ENCODE measurements at regions not wholly inside any gene's neighbourhood (a gene's known extent, or its start where the extent isn't known, plus 50 kb on each side); places are given as distances from the start of the nearest gene placed in this dataset.

DNA sequence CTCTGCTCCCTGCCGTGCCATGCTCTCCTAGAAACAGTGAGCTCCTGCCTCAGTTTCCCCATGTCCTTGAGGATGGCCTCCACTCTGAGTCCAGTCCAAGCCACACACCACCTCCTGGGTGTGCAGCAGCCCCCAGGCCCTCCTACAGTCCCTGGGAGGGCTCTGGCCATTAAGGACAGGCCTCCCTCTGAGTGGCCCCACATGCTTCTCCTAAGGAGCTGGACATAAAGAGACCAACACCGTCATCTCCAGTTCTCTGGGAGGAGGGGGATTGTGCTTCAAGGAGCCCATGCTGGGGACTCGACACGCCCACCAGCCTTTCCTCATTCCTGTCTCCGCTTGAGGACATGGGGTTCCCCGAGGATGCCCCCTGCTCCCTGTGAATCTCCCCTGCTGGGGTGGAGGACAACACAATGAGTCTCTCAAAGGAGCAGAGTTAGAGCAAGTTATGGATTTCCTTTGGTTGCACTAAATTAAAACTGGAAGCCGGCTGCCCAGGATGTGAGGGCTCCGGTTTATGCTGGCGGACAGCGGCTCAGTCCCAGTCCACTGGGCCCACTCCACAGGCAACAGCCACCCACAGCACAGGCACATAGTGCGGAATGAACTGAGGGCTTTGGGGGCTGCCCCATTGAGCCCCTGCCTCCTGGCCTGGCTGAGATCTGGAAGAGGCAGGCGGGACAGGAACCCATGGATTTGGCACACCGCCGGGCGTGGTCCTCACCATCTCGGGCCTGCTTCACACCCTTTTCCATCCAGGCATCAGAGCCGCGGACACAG, 165.6 kb upstream of the IQSEC1 start:
- no peak overlapping the region for H3K4me3 ChIP-seq (ENCODE audit: low read depth, low read length)
- DNase-seq (ENCODE audit: low read depth): no peak
- TF ChIP-seq CTCF (IDR thresholded peaks at IDR 0.05; ENCODE audit: control insufficient read depth, extremely low read depth, insufficient read depth): no peak

DNA sequence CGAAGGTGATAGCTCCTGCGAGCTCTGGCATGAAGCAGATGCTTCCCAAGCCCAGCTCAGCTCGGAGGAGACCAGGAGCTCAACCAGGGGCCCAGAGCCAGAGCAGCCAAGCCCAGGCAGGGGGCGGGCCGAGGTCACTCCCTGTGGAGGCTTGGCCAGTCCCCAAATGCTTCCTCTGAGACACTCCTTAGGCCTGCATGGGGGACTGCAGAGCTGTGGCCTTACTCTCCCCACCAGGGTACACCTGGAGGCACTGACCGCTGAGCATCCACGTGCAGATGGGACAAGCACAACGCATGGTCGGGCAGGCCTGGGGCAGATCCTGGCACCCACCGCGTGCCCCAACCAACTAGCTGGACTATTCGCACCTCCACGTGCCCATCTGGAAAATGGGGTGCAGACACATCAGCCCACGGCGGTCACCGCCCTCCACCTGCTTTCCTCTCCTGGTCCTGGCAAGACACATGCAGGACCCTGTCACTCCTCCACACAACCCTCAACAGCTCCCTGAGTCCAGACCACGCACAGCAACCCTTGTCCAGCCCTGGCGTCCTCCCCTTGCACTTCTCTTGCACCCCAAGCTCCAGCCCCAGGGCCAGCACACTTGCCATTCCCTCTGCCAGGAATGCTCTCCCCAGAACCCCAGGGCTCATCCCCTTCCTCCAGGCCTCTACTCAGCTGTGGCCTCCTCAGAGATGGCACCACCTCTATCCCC, 164.7 kb upstream of the IQSEC1 start:
- no peak overlapping the region for H3K4me3 ChIP-seq (ENCODE audit: low read depth, low read length)
- no peak for DNase-seq (ENCODE audit: low read depth)
- no peak for TF ChIP-seq CTCF (IDR thresholded peaks at IDR 0.05; ENCODE audit: control insufficient read depth, extremely low read depth, insufficient read depth)

DNA sequence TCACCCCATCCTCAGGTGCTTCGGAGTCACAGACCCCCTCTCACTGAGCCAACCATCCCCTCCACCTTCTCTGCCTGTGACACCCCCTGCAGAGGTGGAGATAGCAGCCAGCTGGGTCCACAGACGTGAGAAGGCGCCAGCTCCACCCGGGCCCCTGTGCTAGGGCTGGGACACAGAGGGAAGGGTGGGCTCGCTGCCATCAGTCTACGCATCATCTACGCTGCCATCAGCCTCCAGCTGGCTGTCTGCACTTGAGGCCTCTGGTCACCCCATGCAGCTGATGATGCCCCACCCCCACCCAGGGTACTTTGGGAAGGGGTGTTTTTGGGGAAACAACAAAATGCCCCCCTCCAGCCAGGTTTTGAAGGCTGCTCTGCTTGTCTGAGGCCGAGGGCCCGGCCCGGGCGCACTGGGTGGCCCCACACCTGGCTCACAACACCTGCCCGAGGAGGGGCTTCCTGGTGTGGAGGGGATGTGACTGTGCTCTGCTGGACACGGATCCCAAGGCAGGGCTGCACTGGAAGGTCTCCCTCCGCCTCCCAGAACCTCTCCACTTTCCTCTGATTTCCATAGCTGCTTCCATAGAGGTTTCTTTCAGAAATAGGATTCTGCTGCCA, 163.4 kb upstream of the IQSEC1 start:
- TF ChIP-seq CTCF (IDR thresholded peaks at IDR 0.05; ENCODE audit: control insufficient read depth, extremely low read depth, insufficient read depth): no peak
- H3K4me3 ChIP-seq (ENCODE audit: low read depth, low read length): no peak overlapping the region
- DNase-seq (ENCODE audit: low read depth): no peak

- no peak overlapping the region for H3K4me3 ChIP-seq (ENCODE audit: low read depth, low read length)
- no peak for DNase-seq (ENCODE audit: low read depth)
- TF ChIP-seq CTCF (IDR thresholded peaks at IDR 0.05; ENCODE audit: control insufficient read depth, extremely low read depth, insufficient read depth): no peak
These were observed 162.7 kb upstream of the IQSEC1 start for GRCh38 chr3:13235897-13236296.

- DNase-seq (ENCODE audit: low read depth): no peak
- TF ChIP-seq CTCF (IDR thresholded peaks at IDR 0.05; ENCODE audit: control insufficient read depth, extremely low read depth, insufficient read depth): no peak
- no peak overlapping the region for H3K4me3 ChIP-seq (ENCODE audit: low read depth, low read length)
These were observed 161.8 kb upstream of the IQSEC1 start for GRCh38 chr3:13235079-13235478.

GRCh38 chr3:13234666-13235065, 161.4 kb upstream of the IQSEC1 start:
- no peak for DNase-seq (ENCODE audit: low read depth)
- TF ChIP-seq CTCF (IDR thresholded peaks at IDR 0.05; ENCODE audit: control insufficient read depth, extremely low read depth, insufficient read depth): no peak
- H3K4me3 ChIP-seq (ENCODE audit: low read depth, low read length): no peak overlapping the region
